Hepatocyte (in vitro differentiated cells): ENCODE measurements at regions not wholly inside any gene's neighbourhood (a gene's known extent, or its start where the extent isn't known, plus 50 kb on each side); places are given as distances from the start of the nearest gene placed in this dataset.

Experiments used
- CTCF ChIP-seq: fragments of 200-600 bp; sonication (generic); IDR thresholded peaks from 2 replicates; pipeline ENCODE4 v1.5.1; 2016; ENCODE audit warnings: antibody characterized with exemption, mild to moderate bottlenecking; ENCODE audit not compliant: poor library complexity
- EZH2 ChIP-seq: fragments of 200-600 bp; sonication (generic); IDR thresholded peaks from 2 replicates; pipeline ENCODE4 v1.6.1; 2016; ENCODE audit warnings: antibody characterized with exemption, mild to moderate bottlenecking, borderline replicate concordance

- TF ChIP-seq EZH2 (no peak), CTCF (no peak)
Measured at GRCh38 chr11:98136357-98136756, 884.4 kb upstream of the CNTN5 start.
